ENCODE measurements at regions not wholly inside any gene's neighbourhood (a gene's known extent, or its start where the extent isn't known, plus 50 kb on each side); places are given as distances from the start of the nearest gene placed in this dataset.

- no peak for DNase-seq (ENCODE audit: low spot score)
Measured at GRCh38 chr1:63119575-63120155, 202.7 kb upstream of the FOXD3 start.

- DNase-seq (ENCODE audit: low spot score), result no peak
Measured at GRCh38 chr1:63122079-63122478, 200.3 kb upstream of the FOXD3 start.

GRCh38 chr1:63124666-63125191 is 197.6 kb upstream of the FOXD3 start:
- no peak for DNase-seq (ENCODE audit: low spot score)

- DNase-seq (ENCODE audit: low spot score), result no peak
Measured at GRCh38 chr1:63126104-63126503, 196.3 kb upstream of the FOXD3 start.

- no peak for DNase-seq (ENCODE audit: low spot score)
Measured at GRCh38 chr1:63127376-63127775, 195.0 kb upstream of the FOXD3 start.

- no peak for DNase-seq (ENCODE audit: low spot score)
Measured at GRCh38 chr1:63128556-63128955, 193.8 kb upstream of the FOXD3 start.

GRCh38 chr1:63129184-63129583 is 193.2 kb upstream of the FOXD3 start:
- no peak for DNase-seq (ENCODE audit: low spot score)

- DNase-seq (ENCODE audit: low spot score), result no peak
Measured at GRCh38 chr1:63129855-63130254, 192.5 kb upstream of the FOXD3 start.

GRCh38 chr1:63134501-63135173 is 187.7 kb upstream of the FOXD3 start:
- DNase-seq (ENCODE audit: low spot score), result no peak

GRCh38 chr1:63135174-63135512 is 187.2 kb upstream of the FOXD3 start:
- DNase-seq (ENCODE audit: low spot score), result no peak

GRCh38 chr1:63135801-63136200 is 186.6 kb upstream of the FOXD3 start:
- DNase-seq (ENCODE audit: low spot score), result no peak

GRCh38 chr1:63142001-63142400 is 180.4 kb upstream of the FOXD3 start:
- DNase-seq (ENCODE audit: low spot score), result no peak

GRCh38 chr1:63143482-63143881 is 178.9 kb upstream of the FOXD3 start:
- no peak for DNase-seq (ENCODE audit: low spot score)

- DNase-seq (ENCODE audit: low spot score), result no peak
Measured at GRCh38 chr1:63147783-63148182, 174.6 kb upstream of the FOXD3 start.

GRCh38 chr1:63148825-63149645 is 173.3 kb upstream of the FOXD3 start:
- peak; percentile 13 for DNase-seq (ENCODE audit: low spot score)

- DNase-seq (ENCODE audit: low spot score), result no peak
Measured at GRCh38 chr1:63152572-63152971, 169.8 kb upstream of the FOXD3 start.

- no peak for DNase-seq (ENCODE audit: low spot score)
Measured at GRCh38 chr1:63155437-63155836, 166.9 kb upstream of the FOXD3 start.

- no peak for DNase-seq (ENCODE audit: low spot score)
Measured at GRCh38 chr1:63157085-63157484, 165.3 kb upstream of the FOXD3 start.

- no peak for DNase-seq (ENCODE audit: low spot score)
Measured at GRCh38 chr1:63169057-63169456, 153.3 kb upstream of the FOXD3 start.

GRCh38 chr1:63173161-63173560 is 149.2 kb upstream of the FOXD3 start:
- DNase-seq (ENCODE audit: low spot score), result no peak

GRCh38 chr1:63189677-63190076 is 132.7 kb upstream of the FOXD3 start:
- no peak for DNase-seq (ENCODE audit: low spot score)

GRCh38 chr1:63190171-63190570 is 132.2 kb upstream of the FOXD3 start:
- no peak for DNase-seq (ENCODE audit: low spot score)

- no peak for DNase-seq (ENCODE audit: low spot score)
Measured at GRCh38 chr1:63198871-63199394, 123.4 kb upstream of the FOXD3 start.
